H1 (cell line): ENCODE measurements at regions not wholly inside any gene's neighbourhood (a gene's known extent, or its start where the extent isn't known, plus 50 kb on each side); places are given as distances from the start of the nearest gene placed in this dataset.

Source experiments
- CTCF ChIA-PET: fragments of 300-600 bp; sonication (Branson Sonifier 250); formaldehyde crosslinking; loops from one replicate; lab custom pipeline; 2021; ENCODE audit not compliant: partially characterized antibody; lab: Charles Lee
- POLR2A ChIA-PET: fragments of 300-600 bp; sonication (Branson Sonifier 250); formaldehyde crosslinking; loops from one replicate; lab custom pipeline; 2021; ENCODE audit warnings: inconsistent platforms; ENCODE audit not compliant: partially characterized antibody; lab: Charles Lee
- DNase-seq, 2 experiments: peaks; one replicate each; pipeline versions ENCODE4 v3.0.0 to v3.0.0-alpha.2; 2010 to 2022; ENCODE audit warnings: low spot score in 2 of 2, low read depth in 1 of 2, mixed read lengths in 1 of 2
- FAIRE-seq: peaks from 2 replicates; lab custom pipeline; 2011; peaks lifted over from hg19 to GRCh38; lab: Jason Lieb, UNC
- H2AFZ ChIP-seq: 2 replicates; pipeline ENCODE4 v1.8.1; 2012; ENCODE audit warnings: low read length, inconsistent platforms
- H2AK5ac ChIP-seq: 2 replicates; pipeline ENCODE4 v1.6.1; 2013; ENCODE audit warnings: low read depth, low read length
- H2BK120ac ChIP-seq: replicated peaks from 2 replicates; pipeline ENCODE3; 2013; ENCODE audit warnings: low read depth, low read length, inconsistent platforms
- H2BK12ac ChIP-seq: 2 replicates; pipeline ENCODE4 v1.6.1; 2013; ENCODE audit warnings: low read depth, low read length
- H2BK15ac ChIP-seq: 2 replicates; pipeline ENCODE4 v1.6.1; 2013; ENCODE audit warnings: low read length
- H2BK20ac ChIP-seq: 2 replicates; pipeline ENCODE4 v1.6.1; 2013; ENCODE audit warnings: low read length
- H2BK5ac ChIP-seq: 2 replicates; pipeline ENCODE4 v1.6.1; 2013; ENCODE audit warnings: low read depth, low read length
- H3K14ac ChIP-seq: 2 replicates; pipeline ENCODE4 v1.6.1; 2013; ENCODE audit warnings: inconsistent platforms; ENCODE audit not compliant: insufficient read length
- H3K18ac ChIP-seq: 2 replicates; pipeline ENCODE4 v1.6.1; 2013; ENCODE audit warnings: low read length; ENCODE audit errors: extremely low read depth
- H3K23ac ChIP-seq: 2 replicates; pipeline ENCODE4 v1.6.1; 2013; ENCODE audit warnings: inconsistent platforms; ENCODE audit not compliant: insufficient read length
- H3K23me2 ChIP-seq: 2 replicates; pipeline ENCODE4 v1.6.1; 2013; ENCODE audit warnings: low read depth, low read length
- H3K27ac ChIP-seq: 2 replicates; pipeline ENCODE4 v1.6.1; 2011; ENCODE audit warnings: low read depth, low read length, inconsistent platforms
- H3K27me3 ChIP-seq, 4 experiments: replicated peaks in 1 of 4; 1 replicate in 1 of 4; 2 replicates in 3 of 4; pipeline versions ENCODE4 v1.6.1 to v1.8.1; 2011 to 2013; ENCODE audit warnings: low read length in 3 of 4, mild to moderate bottlenecking in 3 of 4, inconsistent platforms in 2 of 4, mixed read lengths in 2 of 4, moderate library complexity in 1 of 4; ENCODE audit not compliant: control insufficient read depth in 3 of 4, insufficient read depth in 3 of 4; ENCODE audit errors: extremely low read depth in 1 of 4
- H3K36me3 ChIP-seq, 4 experiments: 2 replicates each; pipeline versions ENCODE4 v1.6.1 to v1.8.1; 2011 to 2013; ENCODE audit warnings: mild to moderate bottlenecking in 4 of 4, low read length in 3 of 4, moderate library complexity in 2 of 4, control low read depth in 1 of 4, inconsistent platforms in 1 of 4; ENCODE audit not compliant: insufficient read depth in 4 of 4, control insufficient read depth in 2 of 4
- H3K4ac ChIP-seq: replicated peaks from 2 replicates; pipeline ENCODE3; 2013; ENCODE audit warnings: low read length, low read depth, mixed read lengths, inconsistent platforms; ENCODE audit not compliant: insufficient read length
- H3K4me1 ChIP-seq, 4 experiments: replicated peaks in 1 of 4; 1 replicate in 1 of 4; 2 replicates in 3 of 4; pipeline versions ENCODE4 v1.6.1 to v1.8.1; 2011 to 2013; ENCODE audit warnings: low read length in 3 of 4, inconsistent platforms in 2 of 4, mixed read lengths in 1 of 4; ENCODE audit not compliant: insufficient read depth in 4 of 4, control insufficient read depth in 3 of 4
- H3K4me2 ChIP-seq, 2 experiments: 2 replicates each; pipeline versions ENCODE4 v1.6.1 to v1.8.1; 2011 to 2013; ENCODE audit warnings: low read depth in 2 of 2, low read length in 2 of 2, control low read depth in 1 of 2, inconsistent platforms in 1 of 2, mild to moderate bottlenecking in 1 of 2; ENCODE audit not compliant: insufficient read depth in 1 of 2
- H3K4me3 ChIP-seq, 4 experiments: fragments of 200-600, 300-600 bp in 1 of 4; sonication (generic), shearing (Covaris generic), sonication (Bioruptor Twin) in 1 of 4; 2 replicates each; pipeline versions ENCODE4 v1.5.1 to v1.8.1; 2011 to 2016; ENCODE audit warnings: low read length in 4 of 4, low read depth in 3 of 4, control low read depth in 2 of 4, inconsistent platforms in 2 of 4, mild to moderate bottlenecking in 2 of 4, mixed read lengths in 1 of 4, moderate library complexity in 1 of 4; ENCODE audit not compliant: insufficient read depth in 2 of 4; ENCODE audit errors: extremely low read depth in 1 of 4
- H3K56ac ChIP-seq: replicated peaks from 2 replicates; pipeline ENCODE3; 2013; ENCODE audit warnings: low read depth, mild to moderate bottlenecking, mixed read lengths, low read length, inconsistent platforms; ENCODE audit not compliant: insufficient read length
- H3K79me1 ChIP-seq: 2 replicates; pipeline ENCODE4 v1.6.1; 2013; ENCODE audit warnings: low read depth, low read length, control low read depth
- H3K79me2 ChIP-seq, 2 experiments: 2 replicates each; pipeline versions ENCODE4 v1.6.1 to v1.8.1; 2012 to 2013; ENCODE audit warnings: low read length in 2 of 2, mild to moderate bottlenecking in 2 of 2, inconsistent platforms in 1 of 2; ENCODE audit not compliant: insufficient read depth in 2 of 2, control insufficient read depth in 1 of 2
- H3K9ac ChIP-seq, 4 experiments: replicated peaks in 1 of 4; 1 replicate in 1 of 4; 2 replicates in 3 of 4; pipeline versions ENCODE4 v1.6.1 to v1.8.1; 2011 to 2013; ENCODE audit warnings: low read depth in 3 of 4, low read length in 3 of 4, control low read depth in 2 of 4, mild to moderate bottlenecking in 2 of 4, moderate library complexity in 2 of 4, inconsistent platforms in 1 of 4; ENCODE audit errors: extremely low read depth in 1 of 4
- H3K9me3 ChIP-seq, 2 experiments: 2 replicates each; pipeline versions ENCODE4 v1.6.1 to v1.8.1; 2012 to 2013; ENCODE audit warnings: mild to moderate bottlenecking in 2 of 2, moderate library complexity in 2 of 2, control low read depth in 1 of 2, inconsistent platforms in 1 of 2, low read depth in 1 of 2, low read length in 1 of 2, mixed read lengths in 1 of 2; ENCODE audit not compliant: insufficient read depth in 2 of 2
- H4K20me1 ChIP-seq, 2 experiments: replicated peaks in 1 of 2; 2 replicates each; pipeline versions ENCODE3 to v1.8.1; 2011 to 2013; ENCODE audit warnings: inconsistent platforms in 2 of 2, low read length in 2 of 2, mild to moderate bottlenecking in 1 of 2; ENCODE audit not compliant: insufficient read depth in 2 of 2, control insufficient read depth in 1 of 2
- H4K5ac ChIP-seq: 2 replicates; pipeline ENCODE4 v1.6.1; 2013; ENCODE audit warnings: low read length, low read depth, mixed read lengths, inconsistent platforms; ENCODE audit not compliant: insufficient read length
- H4K8ac ChIP-seq: 2 replicates; pipeline ENCODE4 v1.8.0; 2013; ENCODE audit warnings: mild to moderate bottlenecking, moderate library complexity, low read length, inconsistent platforms; ENCODE audit not compliant: insufficient read depth; ENCODE audit errors: extremely low read depth
- H4K91ac ChIP-seq: replicated peaks from 2 replicates; pipeline ENCODE3; 2013; ENCODE audit warnings: low read length, mixed read lengths, inconsistent platforms; ENCODE audit not compliant: insufficient read length
- ATF3 ChIP-seq: IDR thresholded peaks from 2 replicates; pipeline ENCODE4 v1.6.1; 2011; ENCODE audit warnings: low read depth, mild to moderate bottlenecking, low read length; ENCODE audit not compliant: insufficient read depth
- E2F6 ChIP-seq: IDR thresholded peaks from 2 replicates; pipeline ENCODE4 v1.6.1; 2012; ENCODE audit warnings: inconsistent platforms
- EGR1 ChIP-seq: IDR thresholded peaks from 2 replicates; pipeline ENCODE4 v1.6.1; 2011; ENCODE audit warnings: low read depth, low read length, borderline replicate concordance
- EP300 ChIP-seq, 2 experiments: IDR thresholded peaks; 1 replicate in 1 of 2; 2 replicates in 1 of 2; pipeline ENCODE4 v1.6.1; 2011 to 2012; ENCODE audit warnings: low read depth in 2 of 2, low read length in 2 of 2, mild to moderate bottlenecking in 2 of 2, borderline replicate concordance in 1 of 2, inconsistent platforms in 1 of 2, moderate library complexity in 1 of 2
- GABPA ChIP-seq: IDR thresholded peaks from 2 replicates; pipeline ENCODE4 v1.6.1; 2011; ENCODE audit warnings: mild to moderate bottlenecking, low read length, moderate library complexity, borderline replicate concordance; ENCODE audit not compliant: insufficient read depth
- KDM4A ChIP-seq: IDR thresholded peaks from one replicate; pipeline ENCODE4 v1.7.1; 2012; ENCODE audit warnings: low read depth, mild to moderate bottlenecking, moderate library complexity, low read length, inconsistent platforms; ENCODE audit not compliant: severe bottlenecking
- POLR2A ChIP-seq, 2 experiments: IDR thresholded peaks; 1 replicate in 1 of 2; 2 replicates in 1 of 2; pipeline ENCODE4 v1.6.1; 2011; ENCODE audit warnings: low read depth in 2 of 2, low read length in 2 of 2, mild to moderate bottlenecking in 2 of 2; ENCODE audit errors: control extremely low read depth in 1 of 2
- RNF2 ChIP-seq: fragments of 200-900, 300-1000 bp; sonication (generic); IDR thresholded peaks from 2 replicates; pipeline ENCODE4 v1.7.1; 2016; ENCODE audit warnings: borderline replicate concordance, low read depth, mild to moderate bottlenecking, antibody characterized with exemption, low read length; ENCODE audit not compliant: poor library complexity, severe bottlenecking; ENCODE audit errors: missing control alignments
- SIN3A ChIP-seq, 2 experiments: IDR thresholded peaks in 1 of 2; conservative IDR thresholded peaks in 1 of 2; 2 replicates each; pipeline ENCODE4 v1.6.1; 2011 to 2012; ENCODE audit warnings: low read length in 2 of 2, improper control_type of control experiment in 1 of 2, low read depth in 1 of 2, mild to moderate bottlenecking in 1 of 2
- TEAD4 ChIP-seq: IDR thresholded peaks from 2 replicates; pipeline ENCODE4 v1.6.1; 2012; ENCODE audit warnings: low read depth, low read length, inconsistent platforms, mixed read lengths
- WGBS, 2 experiments: shearing (Covaris generic) in 1 of 2; methylation state at CpG; one replicate each; pipeline versions ENCODE4 v1.1.6 to v1.1.7; 2013 to 2015; ENCODE audit warnings: low lambda C conversion rate in 2 of 2, mixed read lengths in 2 of 2, inconsistent platforms in 1 of 2, low coverage in 1 of 2, missing lambda C conversion rate in 1 of 2; ENCODE audit not compliant: insufficient replicate concordance in 2 of 2, insufficient coverage in 1 of 2, insufficient read length in 1 of 2; ENCODE audit errors: extremely low coverage in 1 of 2, missing lambda C conversion rate in 1 of 2; 5-methylcytosine and 5-hydroxymethylcytosine counted together

GRCh38 chr12:124388038-124388671, 93.3 kb downstream of the RFLNA start:
- FAIRE-seq, result no peak
- Histone ChIP-seq H4K20me1 (peaks cover 13 to 22% of the 10 kb centered on the region in 2 experiments), H3K27ac (no peak overlapping the region), H3K9ac (no peak overlapping the region), H2AK5ac (no peak overlapping the region), H3K9me3 (no peaks in the 10 kb centered on the region), H3K79me2 (no peaks in the 10 kb centered on the region), H3K4me2 (peak overlapping the region; percentile 78 to 99), H3K4me1 (peaks cover 0 to 21% (median 14%) of the 10 kb centered on the region in 4 experiments; a peak in 6 of 7 replicates), H4K5ac (no peak overlapping the region), H3K27me3 (no peaks in the 10 kb centered on the region), H2BK20ac (no peak overlapping the region), H2BK15ac (no peak overlapping the region), H2AFZ (no peak overlapping the region), H4K8ac (peak overlapping the region; percentile 94), H3K18ac (peak overlapping the region; percentile 32; the same call in 1 of the 2 replicates), H3K4ac (no peak overlapping the region), H3K14ac (no peak overlapping the region), H4K91ac (no peak overlapping the region), H2BK5ac (no peak overlapping the region), H2BK12ac (no peak overlapping the region), H3K56ac (peak overlapping the region; percentile 44), H2BK120ac (no peak overlapping the region), H3K79me1 (no peaks in the 10 kb centered on the region; the same call in 1 of the 2 replicates), H3K36me3 (peaks cover 2 to 15% (median 6%) of the 10 kb centered on the region in 4 experiments; a peak in 5 of 8 replicates), H3K23me2 (peaks cover 7% of the 10 kb centered on the region; the same call in 1 of the 2 replicates), H3K23ac (no peak overlapping the region), H3K4me3 (peak overlapping the region in 1 of 4 experiments; percentile 73; a peak in 2 of 8 replicates)
- CTCF ChIA-PET, result interaction anchor here (0.6 to 7.2 kb wide), 8 partner anchors 9 to 356 kb away, joined by 3 to 60 read pairs (median 6); no protein-coding TSS in a partner anchor
- WGBS, 2 experiments, result 83% methylated on average over 5 of the region's 15 CpGs; no CpG with 5 or more reads in 1 of the 2 experiments
- no peak for DNase-seq
- POLR2A ChIA-PET, result interaction anchor here (0.9 to 1.5 kb wide), 7 partner anchors 16 to 359 kb away, joined by 3 to 4 read pairs (median 3); no protein-coding TSS in a partner anchor
- TF ChIP-seq POLR2A (IDR thresholded peaks at IDR 0.05; ENCODE audit: control extremely low read depth in 1 of 2, low read depth in 2 of 2, low read length in 2 of 2) (no peak), EP300 (IDR thresholded peaks at IDR 0.05; ENCODE audit: borderline replicate concordance in 1 of 2, low read depth in 2 of 2, low read length in 2 of 2) (no peak), RNF2 (no peak), EGR1 (no peak), TEAD4 (no peak), SIN3A (conservative IDR thresholded peaks at IDR 0.05 in 1 of 2, IDR thresholded peaks at IDR 0.05 in 1 of 2; ENCODE audit: low read depth in 1 of 2, low read length in 2 of 2) (no peak), GABPA (no peak), ATF3 (no peak), KDM4A (no peak), E2F6 (no peak)
